Heart left ventricle (tissue), 16 donors: ENCODE measurements at regions not wholly inside any gene's neighbourhood (a gene's known extent, or its start where the extent isn't known, plus 50 kb on each side); places are given as distances from the start of the nearest gene placed in this dataset.

Experiments used
- ATAC-seq, 4 donors: fragments of 200-7000 bp; cut with Tn5 transposase; one replicate each; pipeline ENCODE4 v1.9.1; 2020 to 2022; ENCODE audit warnings: moderate library complexity in 4 of 4, mild to moderate bottlenecking in 3 of 4, moderate number of reproducible peaks in 1 of 4
- DNase-seq, 5 donors: peaks; one replicate each; pipeline ENCODE4 v3.0.0-alpha.2; 2020
- H3K27ac ChIP-seq, 12 donors: fragments of 200-600 bp; sonication (generic) in 4 of 12; one replicate each; pipeline versions ENCODE4 v1.5.0 to v1.8.0; 2016 to 2022; ENCODE audit warnings: mild to moderate bottlenecking in 2 of 12
- H3K27me3 ChIP-seq, 9 donors: fragments of 200-600 bp; sonication (generic) in 2 of 9; one replicate each; pipeline versions ENCODE4 v1.5.1 to v1.8.0; 2016 to 2022; ENCODE audit warnings: mild to moderate bottlenecking in 3 of 9
- H3K36me3 ChIP-seq, 9 donors: fragments of 200-600 bp; sonication (generic) in 2 of 9; one replicate each; pipeline versions ENCODE4 v1.5.0 to v1.8.0; 2018 to 2022; ENCODE audit warnings: mild to moderate bottlenecking in 2 of 9
- H3K4me1 ChIP-seq, 12 donors: fragments of 200-600 bp; sonication (generic) in 4 of 12; one replicate each; pipeline versions ENCODE4 v1.5.0 to v1.8.0; 2016 to 2022; ENCODE audit warnings: mild to moderate bottlenecking in 3 of 12
- H3K4me3 ChIP-seq, 12 donors: fragments of 200-600 bp; sonication (generic) in 4 of 12; one replicate each; pipeline versions ENCODE4 v1.5.0 to v1.8.0; 2017 to 2022; ENCODE audit warnings: mild to moderate bottlenecking in 9 of 12, moderate library complexity in 4 of 12
- H3K9me3 ChIP-seq, 12 donors: fragments of 200-600 bp; sonication (generic) in 4 of 12; one replicate each; pipeline versions ENCODE4 v1.5.0 to v1.8.0; 2016 to 2022; ENCODE audit warnings: mild to moderate bottlenecking in 1 of 12
- CTCF ChIP-seq, 12 donors: fragments of 200-600 bp; sonication (generic) in 4 of 12; IDR thresholded peaks; one replicate each; pipeline versions ENCODE4 v1.5.0 to v1.8.0; 2018 to 2022; ENCODE audit warnings: antibody characterized with exemption in 12 of 12, mild to moderate bottlenecking in 5 of 12
- POLR2A ChIP-seq, 2 donors: fragments of 450-650 bp; IDR thresholded peaks; one replicate each; pipeline ENCODE4 v1.6.1; 2017; ENCODE audit warnings: antibody characterized with exemption in 2 of 2, mild to moderate bottlenecking in 2 of 2, moderate library complexity in 2 of 2
- WGBS, 4 donors: extraction: QIAGEN DNeasy Blood & Tissue Kit in 2 of 4; methylation state at CpG; one replicate each; pipeline versions ENCODE4 v1.1.5 to v1.1.7; 2013 to 2018; 5-methylcytosine and 5-hydroxymethylcytosine counted together
- intact Hi-C, 10 donors: fragments of 100-400 bp; cut with DNase I; formaldehyde crosslinking; loops; one replicate each; pipeline versions ENCODE4 v1.11.1 to v1.14.2; 2022
- donor health status: ischemic (EF 13 %, LVEDD 7.1; RV severe dilation, severe dysfunction).
- donor health status: healthy with polysubstance abuse.
- donor health status: DM: no; HTN: yes; CAD: no.
- donor health status: DM: no; HTN: no; CAD: no.
- donor health status: ischemic (EF 25% LVEDD 6.9; RV normal size, moderate dysfunction).
- donor health status: ischemic (EF 25% LVEDD 5.7; RV mildly dilated, moderate dysfunction).
- donor health status: healthy.
- donor health status: DM: yes; HTN: yes; CAD: no.
- donor health status: ischemic (EF 35%, LVEDD 5.7; RV mildly dilated, moderate dysfunction).
- donor health status: nonischemic (EF 11% LVEDD 7.7; RV severe dilation, severe dysfunction).
- donor health status: DM: yes; HTN: yes; CAD: no.
- donor health status: PGD.
- donor health status: ischemic (EF 29% LVEDD 5.4; RV normal size, mild dysfunction).
- donor health status: nonischemic (EF 23%, LVEDD 6.1; RV moderate dilation, normal function).

- DNase-seq (no peak), ATAC-seq (no peak)
- H3K27me3 ChIP-seq, result no peaks in the 10 kb centered on the region
- WGBS, 4 donors, result 46 to 54% (median 51%) methylated on average over 8 of the region's 8 CpGs
- intact Hi-C loops, result no loop called here
- H3K4me1 ChIP-seq, result peaks cover 0 to 3% (median 0%) of the 10 kb centered on the region in 12 donors
- H3K4me3 ChIP-seq, result no peak overlapping the region
- H3K27ac ChIP-seq, result no peak overlapping the region
- no peaks in the 10 kb centered on the region for H3K36me3 ChIP-seq
- no peaks in the 10 kb centered on the region for H3K9me3 ChIP-seq
- TF ChIP-seq CTCF (IDR thresholded peaks at IDR 0.05) (peak; percentile 32 to 69 (median 57)), POLR2A (IDR thresholded peaks at IDR 0.05) (no peak)
Observed at GRCh38 chr11:39374963-39375698, 2084.3 kb downstream of the LRRC4C start.

DNA sequence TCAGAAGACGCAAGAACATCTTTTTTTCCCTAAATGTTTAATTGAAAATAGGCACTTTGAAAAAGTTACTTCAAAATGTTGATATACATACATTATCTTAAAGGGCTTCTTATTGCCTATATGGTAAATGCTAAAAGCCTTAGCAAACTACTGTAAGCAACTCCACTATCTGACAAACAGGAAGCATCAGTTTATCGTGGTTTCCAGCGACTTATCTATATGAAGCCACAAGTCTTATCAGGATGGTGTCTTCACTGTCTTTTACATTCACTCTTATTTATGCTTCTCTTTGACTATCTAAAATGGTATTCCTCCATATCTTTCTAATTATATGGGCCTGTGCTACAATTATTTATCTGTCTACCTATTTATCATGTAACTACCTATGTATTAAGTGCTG, 2091.9 kb downstream of the LRRC4C start:
- H3K4me3 ChIP-seq, result no peak overlapping the region
- WGBS, 4 donors, result 57 to 64% (median 61%) methylated on average over 3 of the region's 3 CpGs
- intact Hi-C loops, result no loop called here
- DNase-seq, result no peak
- no peak overlapping the region for H3K27ac ChIP-seq
- no peaks in the 10 kb centered on the region for H3K36me3 ChIP-seq
- TF ChIP-seq CTCF (IDR thresholded peaks at IDR 0.05) (no peak), POLR2A (IDR thresholded peaks at IDR 0.05) (no peak)
- H3K27me3 ChIP-seq, result no peaks in the 10 kb centered on the region
- no peaks in the 10 kb centered on the region for H3K9me3 ChIP-seq
- ATAC-seq, result no peak
- peaks cover 0 to 3% (median 0%) of the 10 kb centered on the region in 12 donors for H3K4me1 ChIP-seq

GRCh38 chr11:39365809-39366436, 2093.5 kb downstream of the LRRC4C start:
- TF ChIP-seq CTCF (IDR thresholded peaks at IDR 0.05) (peak in 4 of 12 donors; percentile 11 to 40 (median 24)), POLR2A (IDR thresholded peaks at IDR 0.05) (no peak)
- H3K27me3 ChIP-seq, result no peaks in the 10 kb centered on the region
- H3K4me1 ChIP-seq, result no peaks in the 10 kb centered on the region
- 72 to 77% (median 72%) methylated on average over 2 of the region's 2 CpGs for WGBS, 4 donors
- no peak overlapping the region for H3K27ac ChIP-seq
- intact Hi-C loops, result no loop called here
- DNase-seq (no peak), ATAC-seq (no peak)
- H3K4me3 ChIP-seq, result no peak overlapping the region
- no peaks in the 10 kb centered on the region for H3K36me3 ChIP-seq
- H3K9me3 ChIP-seq, result no peaks in the 10 kb centered on the region

DNA sequence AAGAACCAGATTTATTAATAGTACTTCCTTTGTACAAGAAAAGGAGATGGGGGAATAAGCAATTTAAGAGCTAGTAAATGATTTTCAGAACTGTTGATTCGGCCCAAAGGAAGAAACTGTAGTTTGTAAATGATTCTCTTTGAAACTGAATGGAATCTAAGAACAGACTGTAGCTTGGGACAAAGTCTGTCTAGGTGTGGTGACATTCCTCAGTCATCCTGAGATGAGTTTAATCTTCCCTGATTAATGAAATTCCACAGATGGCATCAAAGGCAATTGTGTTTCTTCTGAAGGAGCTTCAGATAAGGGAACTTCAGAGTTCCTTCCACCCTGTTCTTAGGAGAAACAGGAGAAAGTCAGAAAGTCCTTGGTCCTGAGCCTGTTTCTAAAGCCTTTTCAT, 2095.9 kb downstream of the LRRC4C start:
- no peaks in the 10 kb centered on the region for H3K4me1 ChIP-seq
- 77 to 83% (median 80%) methylated on average over 1 of the region's 1 CpG for WGBS, 4 donors
- TF ChIP-seq POLR2A (IDR thresholded peaks at IDR 0.05) (no peak), CTCF (IDR thresholded peaks at IDR 0.05) (no peak)

More for the DNA sequence above, 2095.9 kb downstream of the LRRC4C start:
- no peaks in the 10 kb centered on the region for H3K27me3 ChIP-seq
- H3K9me3 ChIP-seq, result no peaks in the 10 kb centered on the region
- H3K27ac ChIP-seq, result no peak overlapping the region
- intact Hi-C loops, result no loop called here
- ATAC-seq (no peak), DNase-seq (no peak)
- no peaks in the 10 kb centered on the region for H3K36me3 ChIP-seq
- H3K4me3 ChIP-seq, result no peak overlapping the region
